ENCODE measurements at regions not wholly inside any gene's neighbourhood (a gene's known extent, or its start where the extent isn't known, plus 50 kb on each side); places are given as distances from the start of the nearest gene placed in this dataset.

DNA sequence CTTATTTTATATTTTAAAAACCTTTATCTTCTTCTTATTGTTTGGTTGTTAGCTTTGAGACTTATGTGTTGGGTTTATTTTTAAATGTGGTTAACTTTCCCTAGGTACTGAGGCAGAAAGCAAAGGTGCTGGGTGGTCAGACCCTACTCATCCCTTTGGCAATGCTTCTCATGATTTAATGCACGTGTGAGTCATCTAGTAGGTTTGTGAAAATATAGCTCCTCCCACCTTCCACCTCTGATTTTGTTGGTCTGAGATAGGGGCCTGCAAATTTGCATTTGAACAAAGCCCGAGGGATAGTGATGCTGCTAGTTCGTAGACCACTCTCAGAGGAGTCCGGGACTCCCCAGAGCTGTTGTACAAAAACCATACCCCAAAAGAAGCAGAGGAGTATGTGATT lies 771.3 kb upstream of the ARGLU1 start:
- TF ChIP-seq, protein P1, sequence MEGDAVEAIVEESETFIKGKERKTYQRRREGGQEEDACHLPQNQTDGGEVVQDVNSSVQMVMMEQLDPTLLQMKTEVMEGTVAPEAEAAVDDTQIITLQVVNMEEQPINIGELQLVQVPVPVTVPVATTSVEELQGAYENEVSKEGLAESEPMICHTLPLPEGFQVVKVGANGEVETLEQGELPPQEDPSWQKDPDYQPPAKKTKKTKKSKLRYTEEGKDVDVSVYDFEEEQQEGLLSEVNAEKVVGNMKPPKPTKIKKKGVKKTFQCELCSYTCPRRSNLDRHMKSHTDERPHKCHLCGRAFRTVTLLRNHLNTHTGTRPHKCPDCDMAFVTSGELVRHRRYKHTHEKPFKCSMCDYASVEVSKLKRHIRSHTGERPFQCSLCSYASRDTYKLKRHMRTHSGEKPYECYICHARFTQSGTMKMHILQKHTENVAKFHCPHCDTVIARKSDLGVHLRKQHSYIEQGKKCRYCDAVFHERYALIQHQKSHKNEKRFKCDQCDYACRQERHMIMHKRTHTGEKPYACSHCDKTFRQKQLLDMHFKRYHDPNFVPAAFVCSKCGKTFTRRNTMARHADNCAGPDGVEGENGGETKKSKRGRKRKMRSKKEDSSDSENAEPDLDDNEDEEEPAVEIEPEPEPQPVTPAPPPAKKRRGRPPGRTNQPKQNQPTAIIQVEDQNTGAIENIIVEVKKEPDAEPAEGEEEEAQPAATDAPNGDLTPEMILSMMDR (tag by site-specific recombination; IDR thresholded peaks at IDR 0.05): no peak
- TF ChIP-seq, protein P2, sequence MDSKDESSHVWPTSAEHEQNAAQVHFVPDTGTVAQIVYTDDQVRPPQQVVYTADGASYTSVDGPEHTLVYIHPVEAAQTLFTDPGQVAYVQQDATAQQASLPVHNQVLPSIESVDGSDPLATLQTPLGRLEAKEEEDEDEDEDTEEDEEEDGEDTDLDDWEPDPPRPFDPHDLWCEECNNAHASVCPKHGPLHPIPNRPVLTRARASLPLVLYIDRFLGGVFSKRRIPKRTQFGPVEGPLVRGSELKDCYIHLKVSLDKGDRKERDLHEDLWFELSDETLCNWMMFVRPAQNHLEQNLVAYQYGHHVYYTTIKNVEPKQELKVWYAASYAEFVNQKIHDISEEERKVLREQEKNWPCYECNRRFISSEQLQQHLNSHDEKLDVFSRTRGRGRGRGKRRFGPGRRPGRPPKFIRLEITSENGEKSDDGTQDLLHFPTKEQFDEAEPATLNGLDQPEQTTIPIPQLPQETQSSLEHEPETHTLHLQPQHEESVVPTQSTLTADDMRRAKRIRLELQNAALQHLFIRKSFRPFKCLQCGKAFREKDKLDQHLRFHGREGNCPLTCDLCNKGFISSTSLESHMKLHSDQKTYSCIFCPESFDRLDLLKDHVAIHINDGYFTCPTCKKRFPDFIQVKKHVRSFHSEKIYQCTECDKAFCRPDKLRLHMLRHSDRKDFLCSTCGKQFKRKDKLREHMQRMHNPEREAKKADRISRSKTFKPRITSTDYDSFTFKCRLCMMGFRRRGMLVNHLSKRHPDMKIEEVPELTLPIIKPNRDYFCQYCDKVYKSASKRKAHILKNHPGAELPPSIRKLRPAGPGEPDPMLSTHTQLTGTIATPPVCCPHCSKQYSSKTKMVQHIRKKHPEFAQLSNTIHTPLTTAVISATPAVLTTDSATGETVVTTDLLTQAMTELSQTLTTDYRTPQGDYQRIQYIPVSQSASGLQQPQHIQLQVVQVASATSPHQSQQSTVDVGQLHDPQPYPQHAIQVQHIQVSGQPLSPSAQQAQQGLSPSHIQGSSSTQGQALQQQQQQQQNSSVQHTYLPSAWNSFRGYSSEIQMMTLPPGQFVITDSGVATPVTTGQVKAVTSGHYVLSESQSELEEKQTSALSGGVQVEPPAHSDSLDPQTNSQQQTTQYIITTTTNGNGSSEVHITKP (tag by site-specific recombination; IDR thresholded peaks at IDR 0.05): no peak
- TF ChIP-seq ZNF426 (tag by site-specific recombination; IDR thresholded peaks at IDR 0.05): no peak
- TF ChIP-seq ZNF701 (tag by site-specific recombination; IDR thresholded peaks at IDR 0.05): no peak
- TF ChIP-seq, protein P3, sequence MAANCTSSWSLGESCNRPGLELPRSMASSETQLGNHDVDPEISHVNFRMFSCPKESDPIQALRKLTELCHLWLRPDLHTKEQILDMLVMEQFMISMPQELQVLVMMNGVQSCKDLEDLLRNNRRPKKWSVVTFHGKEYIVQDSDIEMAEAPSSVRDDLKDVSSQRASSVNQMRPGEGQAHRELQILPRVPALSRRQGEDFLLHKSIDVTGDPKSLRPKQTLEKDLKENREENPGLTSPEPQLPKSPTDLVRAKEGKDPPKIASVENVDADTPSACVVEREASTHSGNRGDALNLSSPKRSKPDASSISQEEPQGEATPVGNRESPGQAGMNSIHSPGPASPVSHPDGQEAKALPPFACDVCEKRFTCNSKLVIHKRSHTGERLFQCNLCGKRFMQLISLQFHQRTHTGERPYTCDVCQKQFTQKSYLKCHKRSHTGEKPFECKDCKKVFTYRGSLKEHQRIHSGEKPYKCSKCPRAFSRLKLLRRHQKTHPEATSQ (tag by site-specific recombination; IDR thresholded peaks at IDR 0.05): no peak
